ENCODE measurements at regions not wholly inside any gene's neighbourhood (a gene's known extent, or its start where the extent isn't known, plus 50 kb on each side); places are given as distances from the start of the nearest gene placed in this dataset.
A peak's percentile ranks its signal among the peaks of the same experiment; 100 is the strongest.
"Not testable (repeated sequence)": the region's sequence is repeated elsewhere in the genome, so short reads cannot be mapped to it uniquely, and the experiment has no call there.

- H3K4me1 Mint-ChIP-seq, result no peaks in the 10 kb centered on the region
- no peak for DNase-seq
- no peak overlapping the region for H3K27ac Mint-ChIP-seq
- no peaks in the 10 kb centered on the region for H3K36me3 Mint-ChIP-seq
- H3K4me3 Mint-ChIP-seq, result no peak overlapping the region
- no peaks in the 10 kb centered on the region for H3K9me3 Mint-ChIP-seq
- peaks cover 0 to 8% (median 2%) of the 10 kb centered on the region in 3 donors for H3K27me3 Mint-ChIP-seq (ENCODE audit: low read depth in 3 of 3)
Observed at GRCh38 chrX:129361576-129361975, 161.7 kb downstream of the SMARCA1 start.

- peak; percentile 3 to 19 (median 16) for DNase-seq
- Mint-ChIP-seq H3K9me3 (no peaks in the 10 kb centered on the region), H3K36me3 (no peaks in the 10 kb centered on the region), H3K27ac (no peak overlapping the region), H3K4me1 (no peaks in the 10 kb centered on the region), H3K4me3 (no peak overlapping the region), H3K27me3 (ENCODE audit: low read depth in 3 of 3) (peaks cover 0 to 6% (median 2%) of the 10 kb centered on the region in 3 donors)
Observed at GRCh38 chrX:129360175-129360574, 163.1 kb downstream of the SMARCA1 start.

- Mint-ChIP-seq H3K4me1 (no peaks in the 10 kb centered on the region), H3K36me3 (no peaks in the 10 kb centered on the region), H3K4me3 (no peak overlapping the region), H3K27ac (no peak overlapping the region), H3K27me3 (ENCODE audit: low read depth in 3 of 3) (peaks cover 2 to 5% (median 2%) of the 10 kb centered on the region in 3 donors), H3K9me3 (no peaks in the 10 kb centered on the region)
- DNase-seq, result no peak
Observed at GRCh38 chrX:129359269-129359668, 164.0 kb downstream of the SMARCA1 start.

- not testable (repeated sequence) for H3K36me3 Mint-ChIP-seq; H3K27ac Mint-ChIP-seq; DNase-seq; H3K9me3 Mint-ChIP-seq; H3K4me3 Mint-ChIP-seq; H3K27me3 Mint-ChIP-seq (ENCODE audit: low read depth in 3 of 3); H3K4me1 Mint-ChIP-seq
Observed at GRCh38 chrX:129357428-129357827, 165.9 kb downstream of the SMARCA1 start.

GRCh38 chrX:129347291-129347690, 176.0 kb downstream of the SMARCA1 start:
- Mint-ChIP-seq H3K4me3 (no peak overlapping the region), H3K4me1 (no peaks in the 10 kb centered on the region), H3K9me3 (peaks cover 0 to 9% (median 4%) of the 10 kb centered on the region in 6 donors), H3K36me3 (no peaks in the 10 kb centered on the region), H3K27ac (no peak overlapping the region), H3K27me3 (ENCODE audit: low read depth in 3 of 3) (peaks cover 0 to 5% (median 3%) of the 10 kb centered on the region in 3 donors)
- no peak for DNase-seq

- H3K27ac Mint-ChIP-seq, result no peak overlapping the region
- peaks cover 0 to 5% (median 3%) of the 10 kb centered on the region in 3 donors for H3K27me3 Mint-ChIP-seq (ENCODE audit: low read depth in 3 of 3)
Observed at GRCh38 chrX:129346574-129346973, 176.7 kb downstream of the SMARCA1 start.

GRCh38 chrX:129337264-129337663, 186.0 kb downstream of the SMARCA1 start:
- not testable (repeated sequence) for H3K27ac Mint-ChIP-seq, H3K9me3 Mint-ChIP-seq, DNase-seq, H3K4me1 Mint-ChIP-seq, H3K4me3 Mint-ChIP-seq, H3K36me3 Mint-ChIP-seq
- peaks cover 2 to 11% (median 2%) of the 10 kb centered on the region in 3 donors for H3K27me3 Mint-ChIP-seq (ENCODE audit: low read depth in 3 of 3)

More at GRCh38 chrX:129346574-129346973, 176.7 kb downstream of the SMARCA1 start:
- peaks cover 0 to 9% (median 4%) of the 10 kb centered on the region in 6 donors for H3K9me3 Mint-ChIP-seq
- no peak for DNase-seq
- no peaks in the 10 kb centered on the region for H3K36me3 Mint-ChIP-seq
- H3K4me3 Mint-ChIP-seq, result no peak overlapping the region
- H3K4me1 Mint-ChIP-seq, result no peaks in the 10 kb centered on the region

GRCh38 chrX:129323115-129323514, 200.2 kb downstream of the SMARCA1 start:
- H3K27ac Mint-ChIP-seq, result no peak overlapping the region
- no peaks in the 10 kb centered on the region for H3K4me1 Mint-ChIP-seq
- no peak overlapping the region for H3K4me3 Mint-ChIP-seq
- DNase-seq, result no peak
- H3K9me3 Mint-ChIP-seq, result peaks cover 0 to 1% (median 0%) of the 10 kb centered on the region in 6 donors
- H3K36me3 Mint-ChIP-seq, result no peaks in the 10 kb centered on the region
- H3K27me3 Mint-ChIP-seq (ENCODE audit: low read depth in 3 of 3), result peaks cover 0 to 7% (median 2%) of the 10 kb centered on the region in 3 donors

GRCh38 chrX:129318375-129318774, 204.9 kb downstream of the SMARCA1 start:
- peaks cover 0 to 1% (median 0%) of the 10 kb centered on the region in 6 donors for H3K9me3 Mint-ChIP-seq
- no peak overlapping the region for H3K4me3 Mint-ChIP-seq
- H3K27ac Mint-ChIP-seq, result no peak overlapping the region
- H3K36me3 Mint-ChIP-seq, result no peaks in the 10 kb centered on the region
- DNase-seq, result no peak
- no peaks in the 10 kb centered on the region for H3K4me1 Mint-ChIP-seq
- H3K27me3 Mint-ChIP-seq (ENCODE audit: low read depth in 3 of 3), result peaks cover 4 to 7% (median 4%) of the 10 kb centered on the region in 3 donors

GRCh38 chrX:129316461-129316860, 206.8 kb downstream of the SMARCA1 start:
- DNase-seq, result no peak
- H3K36me3 Mint-ChIP-seq, result no peaks in the 10 kb centered on the region
- no peaks in the 10 kb centered on the region for H3K4me1 Mint-ChIP-seq
- no peak overlapping the region for H3K27ac Mint-ChIP-seq
- H3K9me3 Mint-ChIP-seq, result peaks cover 0 to 1% (median 0%) of the 10 kb centered on the region in 6 donors
- H3K27me3 Mint-ChIP-seq (ENCODE audit: low read depth in 3 of 3), result peaks cover 2 to 5% (median 4%) of the 10 kb centered on the region in 3 donors
- no peak overlapping the region for H3K4me3 Mint-ChIP-seq

GRCh38 chrX:129310000-129310399, 213.3 kb downstream of the SMARCA1 start:
- H3K4me1 Mint-ChIP-seq, result no peaks in the 10 kb centered on the region
- H3K9me3 Mint-ChIP-seq, result no peaks in the 10 kb centered on the region
- peaks cover 2 to 12% (median 2%) of the 10 kb centered on the region in 3 donors for H3K27me3 Mint-ChIP-seq (ENCODE audit: low read depth in 3 of 3)
- no peak for DNase-seq
- no peak overlapping the region for H3K27ac Mint-ChIP-seq
- no peaks in the 10 kb centered on the region for H3K36me3 Mint-ChIP-seq
- H3K4me3 Mint-ChIP-seq, result no peak overlapping the region

GRCh38 chrX:129262912-129263311, 260.4 kb downstream of the SMARCA1 start:
- Mint-ChIP-seq H3K4me1 (no peaks in the 10 kb centered on the region), H3K9me3 (peaks cover 0 to 5% (median 0%) of the 10 kb centered on the region in 6 donors), H3K27ac (no peak overlapping the region), H3K4me3 (no peak overlapping the region), H3K36me3 (no peaks in the 10 kb centered on the region), H3K27me3 (ENCODE audit: low read depth in 3 of 3) (peaks cover 3% of the 10 kb centered on the region in 3 donors)
- no peak for DNase-seq

GRCh38 chrX:129255516-129255915, 267.8 kb downstream of the SMARCA1 start:
- H3K4me1 Mint-ChIP-seq, H3K36me3 Mint-ChIP-seq, DNase-seq, H3K9me3 Mint-ChIP-seq, H3K4me3 Mint-ChIP-seq, H3K27ac Mint-ChIP-seq: not testable (repeated sequence)
- H3K27me3 Mint-ChIP-seq (ENCODE audit: low read depth in 3 of 3), result peaks cover 0 to 12% (median 1%) of the 10 kb centered on the region in 3 donors

- no peak for DNase-seq
- H3K4me1 Mint-ChIP-seq, result no peaks in the 10 kb centered on the region
- no peaks in the 10 kb centered on the region for H3K36me3 Mint-ChIP-seq
- H3K27ac Mint-ChIP-seq, result no peak overlapping the region
- H3K9me3 Mint-ChIP-seq, result peaks cover 0 to 4% (median 0%) of the 10 kb centered on the region in 6 donors
- peaks cover 0 to 9% (median 0%) of the 10 kb centered on the region in 3 donors for H3K27me3 Mint-ChIP-seq (ENCODE audit: low read depth in 3 of 3)
- no peak overlapping the region for H3K4me3 Mint-ChIP-seq
Observed at GRCh38 chrX:129249563-129249962, 273.7 kb downstream of the SMARCA1 start.

GRCh38 chrX:129247642-129248041, 275.6 kb downstream of the SMARCA1 start:
- peaks cover 0 to 2% (median 0%) of the 10 kb centered on the region in 3 donors for H3K27me3 Mint-ChIP-seq (ENCODE audit: low read depth in 3 of 3)
- DNase-seq, result no peak
- H3K27ac Mint-ChIP-seq, result no peak overlapping the region
- H3K9me3 Mint-ChIP-seq, result peaks cover 0 to 4% (median 0%) of the 10 kb centered on the region in 6 donors
- H3K4me1 Mint-ChIP-seq, result no peaks in the 10 kb centered on the region
- no peak overlapping the region for H3K4me3 Mint-ChIP-seq
- no peaks in the 10 kb centered on the region for H3K36me3 Mint-ChIP-seq

All from immature natural killer cell (primary cell).